Heart left ventricle (tissue), 16 donors: ENCODE measurements at regions not wholly inside any gene's neighbourhood (a gene's known extent, or its start where the extent isn't known, plus 50 kb on each side); places are given as distances from the start of the nearest gene placed in this dataset.

Source experiments
- ATAC-seq, 4 donors: fragments of 200-7000 bp; cut with Tn5 transposase; one replicate each; pipeline ENCODE4 v1.9.1; 2020 to 2022; ENCODE audit warnings: moderate library complexity in 4 of 4, mild to moderate bottlenecking in 3 of 4, moderate number of reproducible peaks in 1 of 4
- DNase-seq, 5 donors: peaks; one replicate each; pipeline ENCODE4 v3.0.0-alpha.2; 2020
- H3K27ac ChIP-seq, 12 donors: fragments of 200-600 bp; sonication (generic) in 4 of 12; one replicate each; pipeline versions ENCODE4 v1.5.0 to v1.8.0; 2016 to 2022; ENCODE audit warnings: mild to moderate bottlenecking in 2 of 12
- H3K27me3 ChIP-seq, 9 donors: fragments of 200-600 bp; sonication (generic) in 2 of 9; one replicate each; pipeline versions ENCODE4 v1.5.1 to v1.8.0; 2016 to 2022; ENCODE audit warnings: mild to moderate bottlenecking in 3 of 9
- H3K36me3 ChIP-seq, 9 donors: fragments of 200-600 bp; sonication (generic) in 2 of 9; one replicate each; pipeline versions ENCODE4 v1.5.0 to v1.8.0; 2018 to 2022; ENCODE audit warnings: mild to moderate bottlenecking in 2 of 9
- H3K4me1 ChIP-seq, 12 donors: fragments of 200-600 bp; sonication (generic) in 4 of 12; one replicate each; pipeline versions ENCODE4 v1.5.0 to v1.8.0; 2016 to 2022; ENCODE audit warnings: mild to moderate bottlenecking in 3 of 12
- H3K4me3 ChIP-seq, 12 donors: fragments of 200-600 bp; sonication (generic) in 4 of 12; one replicate each; pipeline versions ENCODE4 v1.5.0 to v1.8.0; 2017 to 2022; ENCODE audit warnings: mild to moderate bottlenecking in 9 of 12, moderate library complexity in 4 of 12
- H3K9me3 ChIP-seq, 12 donors: fragments of 200-600 bp; sonication (generic) in 4 of 12; one replicate each; pipeline versions ENCODE4 v1.5.0 to v1.8.0; 2016 to 2022; ENCODE audit warnings: mild to moderate bottlenecking in 1 of 12
- POLR2A ChIP-seq, 2 donors: fragments of 450-650 bp; IDR thresholded peaks; one replicate each; pipeline ENCODE4 v1.6.1; 2017; ENCODE audit warnings: antibody characterized with exemption in 2 of 2, mild to moderate bottlenecking in 2 of 2, moderate library complexity in 2 of 2
- WGBS, 4 donors: extraction: QIAGEN DNeasy Blood & Tissue Kit in 2 of 4; methylation state at CpG; one replicate each; pipeline versions ENCODE4 v1.1.5 to v1.1.7; 2013 to 2018; 5-methylcytosine and 5-hydroxymethylcytosine counted together
- intact Hi-C, 10 donors: fragments of 100-400 bp; cut with DNase I; formaldehyde crosslinking; loops; one replicate each; pipeline versions ENCODE4 v1.11.1 to v1.14.2; 2022
- TF ChIP-seq, protein P1 (sequence below), 12 donors: fragments of 200-600 bp; sonication (generic) in 4 of 12; IDR thresholded peaks; one replicate each; pipeline versions ENCODE4 v1.5.0 to v1.8.0; 2018 to 2022; ENCODE audit warnings: antibody characterized with exemption in 12 of 12, mild to moderate bottlenecking in 5 of 12
- donor health status: ischemic (EF 13 %, LVEDD 7.1; RV severe dilation, severe dysfunction).
- donor health status: healthy with polysubstance abuse.
- donor health status: DM: no; HTN: yes; CAD: no.
- donor health status: DM: no; HTN: no; CAD: no.
- donor health status: ischemic (EF 25% LVEDD 6.9; RV normal size, moderate dysfunction).
- donor health status: ischemic (EF 25% LVEDD 5.7; RV mildly dilated, moderate dysfunction).
- donor health status: healthy.
- donor health status: DM: yes; HTN: yes; CAD: no.
- donor health status: ischemic (EF 35%, LVEDD 5.7; RV mildly dilated, moderate dysfunction).
- donor health status: nonischemic (EF 11% LVEDD 7.7; RV severe dilation, severe dysfunction).
- donor health status: DM: yes; HTN: yes; CAD: no.
- donor health status: PGD.
- donor health status: ischemic (EF 29% LVEDD 5.4; RV normal size, mild dysfunction).
- donor health status: nonischemic (EF 23%, LVEDD 6.1; RV moderate dilation, normal function).

DNA sequence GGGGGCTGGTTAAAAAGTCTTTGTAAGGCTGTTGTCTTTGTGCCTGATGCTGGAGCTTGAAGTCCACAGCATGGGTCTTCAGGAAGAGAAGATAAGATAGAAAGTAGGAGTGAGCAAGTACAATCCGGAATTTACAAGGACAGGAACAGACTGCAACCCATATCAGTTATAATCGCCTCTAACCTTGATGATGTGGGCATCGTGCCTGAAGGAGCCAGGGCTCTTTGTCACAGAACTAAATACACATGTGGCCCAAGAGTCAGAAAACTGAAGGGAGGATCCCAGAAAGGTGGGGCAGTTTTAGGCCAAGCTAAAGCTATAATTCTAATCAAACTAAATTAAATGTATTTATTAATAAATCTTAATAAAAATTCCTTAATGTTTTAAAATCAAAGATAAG, 132.2 kb downstream of the TMCO5A start:
- no peak for ATAC-seq
- 56 to 66% (median 58%) methylated on average over 3 of the region's 3 CpGs for WGBS, 4 donors
- intact Hi-C loops: no loop called here

DNA sequence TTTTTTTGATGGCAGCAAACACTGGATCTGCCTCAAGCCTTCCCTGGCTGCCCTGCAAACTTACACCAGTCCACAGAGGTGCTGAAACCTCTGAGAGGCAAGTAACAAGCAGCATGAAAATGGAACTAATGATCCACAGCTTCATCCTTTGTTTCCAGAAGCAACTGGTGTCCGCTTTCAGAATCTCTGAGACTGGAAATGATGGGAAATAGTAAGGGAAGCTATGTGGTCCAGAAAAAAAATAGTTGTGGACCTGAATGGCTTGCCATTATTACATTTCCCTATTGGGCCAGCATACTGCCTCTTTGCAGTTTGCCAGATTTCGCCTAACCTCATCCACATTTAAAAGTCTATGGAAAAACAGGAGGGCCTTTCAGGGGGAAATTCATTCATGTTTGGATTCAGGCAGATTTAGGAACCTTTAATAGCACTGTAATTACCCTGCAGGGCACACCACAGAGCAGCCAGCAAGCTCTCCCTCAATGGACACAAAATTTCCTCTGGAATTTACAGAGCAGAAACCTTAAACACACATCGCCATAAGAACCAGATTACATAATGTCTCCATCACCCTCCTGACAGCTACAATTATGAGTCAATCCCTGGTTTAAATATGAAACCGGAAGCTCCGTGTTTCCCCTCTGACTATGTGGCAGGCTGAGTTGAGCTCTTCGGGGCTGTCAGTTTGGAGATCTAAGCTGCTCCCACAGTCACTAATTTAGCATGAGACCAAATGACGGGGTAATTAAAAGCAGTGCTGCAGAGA, 134.4 kb downstream of the TMCO5A start:
- no peaks in the 10 kb centered on the region for H3K27me3 ChIP-seq
- peak overlapping the region in 11 of 12 donors; percentile 22 to 88 (median 57) for H3K27ac ChIP-seq
- no peaks in the 10 kb centered on the region for H3K9me3 ChIP-seq
- H3K4me1 ChIP-seq: peaks cover 0 to 58% (median 24%) of the 10 kb centered on the region in 12 donors
- TF ChIP-seq, protein P1, sequence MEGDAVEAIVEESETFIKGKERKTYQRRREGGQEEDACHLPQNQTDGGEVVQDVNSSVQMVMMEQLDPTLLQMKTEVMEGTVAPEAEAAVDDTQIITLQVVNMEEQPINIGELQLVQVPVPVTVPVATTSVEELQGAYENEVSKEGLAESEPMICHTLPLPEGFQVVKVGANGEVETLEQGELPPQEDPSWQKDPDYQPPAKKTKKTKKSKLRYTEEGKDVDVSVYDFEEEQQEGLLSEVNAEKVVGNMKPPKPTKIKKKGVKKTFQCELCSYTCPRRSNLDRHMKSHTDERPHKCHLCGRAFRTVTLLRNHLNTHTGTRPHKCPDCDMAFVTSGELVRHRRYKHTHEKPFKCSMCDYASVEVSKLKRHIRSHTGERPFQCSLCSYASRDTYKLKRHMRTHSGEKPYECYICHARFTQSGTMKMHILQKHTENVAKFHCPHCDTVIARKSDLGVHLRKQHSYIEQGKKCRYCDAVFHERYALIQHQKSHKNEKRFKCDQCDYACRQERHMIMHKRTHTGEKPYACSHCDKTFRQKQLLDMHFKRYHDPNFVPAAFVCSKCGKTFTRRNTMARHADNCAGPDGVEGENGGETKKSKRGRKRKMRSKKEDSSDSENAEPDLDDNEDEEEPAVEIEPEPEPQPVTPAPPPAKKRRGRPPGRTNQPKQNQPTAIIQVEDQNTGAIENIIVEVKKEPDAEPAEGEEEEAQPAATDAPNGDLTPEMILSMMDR (IDR thresholded peaks at IDR 0.05): no peak
- no peak for TF ChIP-seq POLR2A (IDR thresholded peaks at IDR 0.05)
- DNase-seq: peak in 2 of 5 donors; percentile 31 to 38
- peak; percentile 34 to 60 (median 54) for ATAC-seq
- peak overlapping the region in 9 of 12 donors; percentile 2 to 45 (median 20) for H3K4me3 ChIP-seq
- no peaks in the 10 kb centered on the region for H3K36me3 ChIP-seq
- 38 to 39% (median 39%) methylated on average over 7 of the region's 7 CpGs for WGBS, 4 donors
- intact Hi-C loops: no loop called here

More for the DNA sequence above, 132.2 kb downstream of the TMCO5A start:
- Histone ChIP-seq H3K36me3 (no peaks in the 10 kb centered on the region), H3K27ac (no peak overlapping the region), H3K4me3 (no peak overlapping the region), H3K4me1 (peaks cover 0 to 48% (median 14%) of the 10 kb centered on the region in 12 donors), H3K27me3 (no peaks in the 10 kb centered on the region), H3K9me3 (no peaks in the 10 kb centered on the region)
- TF ChIP-seq POLR2A (IDR thresholded peaks at IDR 0.05): no peak
- TF ChIP-seq, protein P1 (IDR thresholded peaks at IDR 0.05): no peak
- DNase-seq: no peak

DNA sequence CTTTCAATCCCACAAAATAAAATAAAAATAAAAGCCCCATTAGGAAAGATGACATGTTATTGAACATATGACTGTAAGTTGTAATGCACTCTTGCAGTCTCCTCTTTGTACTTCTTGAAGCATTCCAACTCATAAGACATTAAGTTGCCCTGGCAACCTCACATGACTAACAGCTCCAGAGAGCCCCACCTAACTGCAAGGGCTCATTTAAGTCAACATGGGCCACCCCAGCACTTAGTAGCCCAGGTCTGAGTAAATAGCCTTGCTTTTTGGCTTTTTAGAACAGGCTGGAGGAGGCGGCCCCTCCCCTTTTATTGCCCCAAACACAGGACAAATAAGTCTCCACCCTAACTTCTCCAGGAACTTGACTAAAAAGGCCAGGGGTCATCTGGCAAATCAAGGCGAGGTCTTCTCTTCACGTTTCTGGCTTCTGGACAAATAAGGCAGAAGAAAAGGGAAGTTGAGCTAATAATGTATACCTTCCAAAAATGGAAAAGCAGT, 135.1 kb downstream of the TMCO5A start:
- intact Hi-C loops: loop anchor here in 9 of 10 donors (5.0 to 10.0 kb wide), 9 partner anchors 58 to 305 kb away; partner anchors contain the start of gene SPRED1 (in 6 of the 9)
- Histone ChIP-seq H3K4me3 (peak overlapping the region in 9 of 12 donors; percentile 2 to 45 (median 20)), H3K27ac (peak overlapping the region in 11 of 12 donors; percentile 22 to 88 (median 57)), H3K9me3 (no peaks in the 10 kb centered on the region), H3K27me3 (no peaks in the 10 kb centered on the region), H3K36me3 (no peaks in the 10 kb centered on the region), H3K4me1 (peaks cover 0 to 63% (median 27%) of the 10 kb centered on the region in 12 donors)
- ATAC-seq (peak; percentile 13 to 44 (median 38)), DNase-seq (peak in 2 of 5 donors; percentile 16 to 35)
- WGBS, 4 donors: 47 to 64% (median 55%) methylated on average over 3 of the region's 3 CpGs
- TF ChIP-seq, protein P1 (IDR thresholded peaks at IDR 0.05): no peak
- TF ChIP-seq POLR2A (IDR thresholded peaks at IDR 0.05): no peak

DNA sequence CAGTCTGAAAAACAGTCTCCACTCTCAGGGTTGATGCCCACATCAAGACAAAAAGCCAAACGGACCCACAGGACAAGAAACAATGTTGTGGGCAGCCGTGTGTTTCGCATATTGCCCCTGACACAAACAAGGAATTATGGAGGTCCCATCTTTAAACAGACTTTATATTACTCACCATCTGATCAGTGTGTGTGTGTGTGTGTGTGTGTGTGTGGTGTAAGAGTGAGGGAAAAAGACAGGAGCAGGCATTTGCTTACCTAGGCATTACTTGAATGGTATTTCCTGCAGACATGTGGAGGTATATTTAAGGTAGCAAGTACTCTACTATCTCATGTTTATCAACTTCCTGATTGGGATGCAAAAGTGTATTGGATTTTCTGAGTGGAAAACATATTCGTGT, 136.3 kb downstream of the TMCO5A start:
- H3K9me3 ChIP-seq: no peaks in the 10 kb centered on the region
- no peak overlapping the region for H3K27ac ChIP-seq
- H3K4me1 ChIP-seq: peaks cover 0 to 63% (median 27%) of the 10 kb centered on the region in 12 donors
- WGBS, 4 donors: 87 to 93% (median 90%) methylated on average over 4 of the region's 4 CpGs
- TF ChIP-seq POLR2A (IDR thresholded peaks at IDR 0.05): no peak
- TF ChIP-seq, protein P1 (IDR thresholded peaks at IDR 0.05): no peak
- ATAC-seq: no peak
- H3K27me3 ChIP-seq: no peaks in the 10 kb centered on the region
- DNase-seq: no peak
- no peaks in the 10 kb centered on the region for H3K36me3 ChIP-seq
- intact Hi-C loops: loop anchor here in 9 of 10 donors (5.0 to 10.0 kb wide), 9 partner anchors 57 to 304 kb away; partner anchors contain the start of gene SPRED1 (in 6 of the 9)
- H3K4me3 ChIP-seq: no peak overlapping the region
